HG03103 (cell line): ENCODE measurements at regions not wholly inside any gene's neighbourhood (a gene's known extent, or its start where the extent isn't known, plus 50 kb on each side); places are given as distances from the start of the nearest gene placed in this dataset.
"Not testable (repeated sequence)": the region's sequence is repeated elsewhere in the genome, so short reads cannot be mapped to it uniquely, and the experiment has no call there.

Source experiments
- ATAC-seq: cut with Tn5 transposase; IDR thresholded peaks from one replicate; pipeline ENCODE4 v1.9.1; 2021; ENCODE audit warnings: low read depth; ENCODE audit not compliant: unreplicated experiment

DNA sequence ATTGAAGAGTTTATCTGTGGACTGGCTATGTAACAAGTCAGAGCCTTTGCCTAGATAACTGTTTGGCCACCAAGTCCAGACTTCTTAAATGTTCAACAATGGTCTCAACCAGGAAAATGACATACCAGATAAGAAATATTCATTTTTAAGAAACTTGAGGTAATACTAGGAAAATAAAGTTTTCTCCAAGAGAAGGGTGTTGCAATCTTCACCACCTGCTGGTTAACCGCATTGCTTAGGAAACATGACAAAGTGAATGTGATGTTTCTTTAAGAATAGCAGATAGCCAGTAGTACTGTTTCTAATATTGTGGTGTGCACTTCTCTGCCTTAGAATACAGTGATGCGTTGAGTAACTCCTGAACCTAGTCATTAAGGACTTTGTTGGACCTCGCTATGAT lies 321.5 kb upstream of the CADM2 start:
- ATAC-seq, result no peak

DNA sequence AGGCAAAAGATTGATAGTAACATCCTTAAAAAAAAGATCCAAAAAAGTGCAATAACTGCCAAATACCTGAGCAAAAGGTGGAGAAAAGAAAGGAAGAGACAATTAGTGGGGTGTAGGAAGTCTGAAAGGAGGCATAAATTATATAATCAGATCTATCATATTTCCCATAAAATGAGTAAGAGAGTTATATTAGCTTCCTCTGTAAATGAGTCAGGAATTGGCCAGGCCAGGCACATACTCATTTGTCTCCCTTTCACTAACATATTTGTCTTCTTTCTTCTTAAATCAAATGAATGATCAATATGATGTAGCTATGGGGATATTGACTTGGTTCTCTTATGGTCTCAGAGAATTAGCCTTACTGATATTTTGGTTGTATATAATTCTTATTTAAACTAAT lies 292.3 kb upstream of the CADM2 start:
- ATAC-seq, result no peak

DNA sequence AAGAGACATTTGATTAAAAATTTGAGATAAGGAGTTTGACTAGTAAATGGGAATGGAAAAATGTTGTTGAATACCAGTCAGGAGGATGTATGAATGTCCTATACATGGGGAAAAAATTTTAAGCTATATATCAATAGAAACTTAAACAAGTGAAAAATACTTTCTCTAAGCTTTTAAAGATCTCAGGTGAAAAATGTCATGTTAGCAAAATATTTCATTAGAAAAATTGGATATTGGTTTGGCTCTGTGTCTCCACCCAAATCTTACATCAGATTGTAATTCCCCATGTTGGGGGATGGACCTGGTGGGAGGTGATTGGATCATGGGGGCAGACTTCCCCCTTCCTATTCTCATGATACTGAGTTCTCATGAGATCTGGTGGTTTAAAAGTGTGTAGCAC lies 279.6 kb upstream of the CADM2 start:
- no peak for ATAC-seq

DNA sequence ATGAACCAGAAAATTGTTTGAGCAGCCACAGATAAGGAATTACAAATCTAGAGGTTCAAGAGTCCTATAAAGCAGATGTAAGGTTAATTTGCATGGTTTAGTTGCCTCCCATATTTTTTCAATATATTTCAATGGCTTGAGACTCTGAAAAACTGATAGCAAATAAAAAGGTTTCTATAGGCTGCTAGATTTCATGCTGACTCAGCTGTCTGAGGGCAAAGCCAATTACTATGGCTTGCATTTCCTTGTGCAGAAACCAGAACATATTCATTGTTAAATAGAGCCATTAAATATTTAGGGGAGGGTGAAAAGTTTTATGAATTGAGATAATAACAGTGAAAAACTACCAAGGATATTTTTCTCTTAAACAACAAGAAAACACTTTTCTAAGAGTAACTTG lies 278.1 kb upstream of the CADM2 start:
- ATAC-seq, result no peak

DNA sequence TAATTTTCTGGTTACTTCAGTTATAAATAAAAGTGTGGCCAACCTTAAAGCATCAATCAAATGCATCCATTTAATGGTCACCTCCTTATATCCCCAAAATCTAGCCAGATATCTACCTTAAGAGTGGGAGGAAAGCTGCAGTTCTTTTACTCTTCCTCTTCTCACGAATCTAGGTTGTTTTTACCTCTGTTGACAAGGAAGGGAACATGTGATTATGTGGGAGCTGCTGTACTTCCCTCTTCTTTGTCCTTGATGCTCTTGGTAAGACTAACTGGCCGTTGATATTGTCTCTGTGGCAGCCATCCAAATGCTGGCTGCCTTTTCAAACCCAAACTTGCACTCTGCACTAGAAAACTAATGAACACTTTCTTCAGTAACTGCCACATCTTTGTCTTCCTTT lies 275.3 kb upstream of the CADM2 start:
- no peak for ATAC-seq

DNA sequence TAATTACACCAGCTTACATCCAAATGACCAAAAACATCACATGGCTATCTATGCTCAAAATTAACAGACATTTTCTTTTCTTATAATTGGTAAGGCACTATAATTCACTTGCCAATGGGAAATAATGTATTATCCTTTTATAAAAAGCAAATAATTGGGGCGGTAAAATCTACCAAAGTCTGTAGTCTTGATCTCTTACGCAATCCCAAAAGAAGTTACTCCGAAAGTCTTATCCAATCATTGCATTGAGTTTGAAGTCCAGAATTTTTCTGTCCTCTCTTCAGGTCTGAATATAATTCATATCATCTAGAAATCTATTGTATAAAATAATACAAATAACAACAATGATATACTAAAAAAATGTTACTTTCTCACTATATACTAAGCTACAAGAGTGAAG lies 273.3 kb upstream of the CADM2 start:
- ATAC-seq, result no peak

DNA sequence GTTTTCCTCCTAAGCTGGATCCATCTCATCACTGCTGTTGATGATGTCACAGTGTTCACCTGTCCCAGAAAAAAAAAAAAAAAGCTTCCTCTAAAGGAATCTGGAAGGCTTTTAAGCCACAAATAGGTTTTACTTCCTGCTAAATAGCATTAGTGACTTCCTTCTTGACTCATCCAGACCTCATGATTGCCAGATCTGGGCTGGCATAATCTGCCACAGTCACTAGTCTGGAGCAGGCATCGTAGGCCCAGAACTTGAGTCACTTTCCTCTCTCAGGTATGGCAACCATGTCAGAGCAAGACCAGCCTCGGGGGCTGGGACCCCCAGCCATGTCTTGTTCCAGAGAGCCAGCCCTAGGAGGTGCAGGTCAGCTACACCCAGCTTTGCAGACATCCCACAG lies 266.5 kb upstream of the CADM2 start:
- ATAC-seq, result no peak

DNA sequence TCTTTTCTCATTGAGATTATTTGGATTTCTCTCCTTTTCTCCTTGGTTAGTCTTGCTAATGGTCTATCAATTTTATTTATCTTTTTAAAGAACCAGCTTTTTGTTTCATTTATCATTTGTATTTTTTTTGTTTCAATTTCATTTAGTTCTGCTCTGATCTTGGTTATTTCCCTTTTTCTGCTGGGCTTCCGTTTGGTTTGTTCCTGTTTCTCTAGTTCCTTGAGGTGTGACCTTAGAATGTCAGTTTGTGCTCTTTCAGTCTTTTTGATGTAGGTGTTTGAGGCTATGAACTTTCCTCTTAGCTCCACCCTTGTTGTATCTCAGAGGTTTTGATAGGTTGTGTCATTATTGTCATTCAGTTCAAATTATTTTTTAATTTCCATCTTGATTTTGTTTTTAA lies 248.5 kb upstream of the CADM2 start:
- not testable (repeated sequence) for ATAC-seq

DNA sequence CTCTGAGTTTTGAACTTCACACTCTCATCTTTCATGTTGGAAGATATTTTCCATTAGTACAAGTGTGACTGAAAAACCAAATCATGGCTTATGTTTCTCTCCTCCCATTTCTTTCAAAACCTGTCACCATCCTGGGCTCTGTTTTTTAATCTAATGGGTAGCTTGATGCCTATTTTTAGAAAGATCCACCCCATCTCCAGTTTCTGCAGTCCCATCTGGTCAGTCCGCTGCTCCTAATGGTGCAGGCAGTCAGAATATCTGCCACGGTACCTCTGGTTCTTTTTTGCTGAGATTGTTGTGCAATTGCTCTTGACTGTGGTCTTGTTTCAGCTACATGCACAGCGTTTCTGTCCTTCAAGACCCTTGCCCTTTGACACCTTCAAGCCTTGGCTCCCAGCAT lies 240.9 kb upstream of the CADM2 start:
- ATAC-seq, result no peak

DNA sequence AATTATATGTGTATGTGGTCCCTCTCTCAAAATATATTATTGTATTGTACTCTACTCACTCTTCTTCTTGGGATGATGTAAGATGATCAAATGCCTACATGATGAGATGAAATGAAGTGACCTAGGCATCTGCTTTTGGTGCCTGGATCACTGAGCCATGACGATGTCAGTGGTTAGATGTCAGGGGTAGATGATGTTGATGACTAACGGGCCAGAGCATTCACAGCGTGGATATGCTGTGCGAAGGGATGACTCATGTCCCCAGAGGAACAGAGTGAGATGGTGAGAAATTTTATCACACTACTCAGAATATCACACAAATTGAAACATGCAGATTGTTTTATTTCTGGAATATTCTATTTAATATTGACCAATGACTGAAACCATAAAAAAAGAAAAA lies 233.9 kb upstream of the CADM2 start:
- no peak for ATAC-seq

DNA sequence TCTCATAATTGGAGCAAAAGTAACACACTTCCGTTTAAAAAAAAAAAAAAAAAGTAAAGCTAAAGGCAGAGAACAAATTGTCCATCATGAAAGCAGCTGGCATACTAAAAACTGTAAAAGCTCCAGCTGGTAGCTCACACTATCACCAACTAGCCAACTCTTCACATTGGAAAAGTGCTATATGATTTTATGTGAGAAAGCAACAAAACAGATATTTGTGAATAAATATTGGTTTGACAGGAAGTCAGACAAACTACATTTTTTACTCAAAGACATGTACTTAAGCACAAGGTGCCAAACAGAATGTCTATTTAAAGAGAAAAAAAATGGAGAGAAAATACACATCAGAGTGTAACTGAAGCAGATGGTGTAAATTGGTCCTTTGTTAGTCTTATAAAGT lies 231.2 kb upstream of the CADM2 start:
- ATAC-seq, result no peak

DNA sequence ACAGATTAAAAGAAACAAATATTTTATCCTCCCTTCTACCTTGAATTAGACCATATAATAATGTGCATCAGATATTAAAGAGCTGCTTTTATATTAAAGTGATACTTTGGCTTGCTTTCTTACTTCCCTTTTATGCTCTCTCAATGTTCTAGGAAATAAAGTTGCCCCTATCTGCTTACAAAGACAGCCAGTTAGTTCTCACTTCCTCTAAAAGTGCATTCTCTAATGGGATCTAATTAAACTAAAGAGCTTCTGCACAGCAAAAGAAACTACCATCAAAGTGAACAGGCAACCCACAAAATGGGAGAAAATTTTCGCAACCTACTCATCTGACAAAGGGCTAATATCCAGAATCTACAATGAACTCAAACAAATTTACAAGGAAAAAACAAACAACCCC lies 224.1 kb upstream of the CADM2 start:
- ATAC-seq, result not testable (repeated sequence)

DNA sequence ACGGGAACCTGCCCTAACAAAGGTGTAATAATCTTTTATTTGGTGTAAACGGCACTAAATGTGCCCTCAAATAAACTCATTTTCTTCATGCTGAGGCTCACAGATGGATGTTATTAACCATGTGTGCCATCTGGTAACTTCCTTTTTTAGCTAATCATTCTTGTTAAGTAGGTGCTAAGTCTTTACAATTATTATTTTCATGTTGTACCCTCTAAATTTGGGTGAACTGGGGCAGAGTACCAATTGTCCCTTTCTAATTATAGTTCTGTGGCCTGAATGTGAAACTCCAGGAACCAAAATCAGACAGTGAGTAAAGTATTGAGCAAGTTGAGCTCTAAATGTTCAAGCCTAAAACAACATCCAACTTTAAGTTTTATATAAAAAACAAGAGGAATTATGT lies 220.7 kb upstream of the CADM2 start:
- no peak for ATAC-seq

DNA sequence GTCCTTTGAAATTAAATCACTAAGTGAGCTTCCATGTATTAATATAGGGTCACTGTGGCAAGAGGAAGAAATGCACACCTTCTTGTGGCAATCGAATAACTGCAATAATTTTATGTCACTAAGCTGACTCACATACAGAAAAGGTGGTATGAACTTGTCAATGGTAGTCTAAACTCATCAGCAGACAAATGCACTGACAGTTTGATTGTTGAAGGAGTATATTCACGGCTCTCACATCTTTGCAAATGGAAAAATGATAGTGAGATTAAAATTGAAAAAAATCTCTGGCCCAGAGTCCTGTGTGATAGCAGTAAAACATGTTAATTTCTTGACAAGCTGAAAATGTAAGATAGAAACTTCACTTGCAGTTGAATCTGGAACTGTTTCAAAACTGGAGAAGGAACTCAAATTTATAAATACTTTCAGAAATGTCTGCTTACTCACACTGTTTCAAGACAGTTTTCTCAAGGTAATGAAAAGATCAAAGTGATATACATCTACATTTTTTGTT lies 215.8 kb upstream of the CADM2 start:
- no peak for ATAC-seq

DNA sequence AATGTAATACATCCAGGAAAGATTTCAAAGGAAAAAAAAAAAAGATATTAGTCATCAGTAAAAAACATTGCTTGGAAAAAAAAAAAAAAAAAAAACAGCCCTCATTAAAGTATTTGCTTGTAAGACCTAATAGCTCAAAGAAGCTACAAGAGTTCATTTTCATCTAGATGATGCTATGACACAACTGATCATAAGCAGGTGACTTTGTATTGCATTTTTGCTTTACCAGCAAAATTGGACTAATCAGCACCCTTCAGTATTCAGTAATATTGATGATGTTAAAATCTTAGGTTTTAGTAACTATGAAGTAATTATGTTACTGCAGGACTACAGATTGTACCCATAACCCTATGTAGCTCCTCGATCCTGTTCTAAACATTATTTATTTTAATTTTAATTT lies 214.7 kb upstream of the CADM2 start:
- no peak for ATAC-seq

DNA sequence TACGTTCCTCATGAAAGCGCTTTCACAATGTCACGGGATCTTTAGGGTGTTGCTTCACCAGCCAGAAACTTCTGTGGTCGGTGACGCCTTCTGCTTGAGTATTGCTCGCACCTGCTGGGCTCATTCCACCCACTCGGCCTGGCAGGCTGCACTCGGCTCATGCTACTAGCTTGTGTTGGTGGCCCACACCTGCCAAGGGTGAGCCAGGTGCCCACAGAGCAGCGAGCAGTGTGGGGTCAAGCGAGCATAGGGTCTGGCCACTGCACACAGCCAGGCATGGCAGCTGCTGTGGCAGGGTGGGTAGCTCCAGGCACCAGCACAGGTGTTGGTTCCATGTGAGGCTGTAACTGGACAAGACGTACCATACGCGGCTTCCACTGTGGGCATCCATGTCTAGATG lies 202.9 kb upstream of the CADM2 start:
- ATAC-seq, result no peak

DNA sequence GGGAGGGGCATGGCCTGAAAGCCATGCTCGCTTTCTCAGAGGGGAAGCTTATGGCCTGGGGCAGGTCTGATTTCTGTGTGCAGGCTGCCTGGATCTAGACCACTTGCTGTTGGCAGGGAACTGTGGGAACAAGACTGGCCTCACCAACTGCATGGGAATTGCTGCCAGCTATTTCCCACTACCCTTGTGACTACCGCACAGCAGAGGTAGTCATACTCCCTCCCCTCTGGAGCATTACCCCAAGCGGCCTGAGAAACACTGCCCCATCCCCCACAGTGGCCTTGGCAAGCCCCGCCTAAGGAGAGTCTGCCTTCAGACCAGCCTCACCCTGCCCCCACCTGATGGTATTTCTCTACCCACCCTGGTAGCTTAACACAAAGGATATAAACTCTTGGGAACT lies 199.4 kb upstream of the CADM2 start:
- ATAC-seq, result no peak

DNA sequence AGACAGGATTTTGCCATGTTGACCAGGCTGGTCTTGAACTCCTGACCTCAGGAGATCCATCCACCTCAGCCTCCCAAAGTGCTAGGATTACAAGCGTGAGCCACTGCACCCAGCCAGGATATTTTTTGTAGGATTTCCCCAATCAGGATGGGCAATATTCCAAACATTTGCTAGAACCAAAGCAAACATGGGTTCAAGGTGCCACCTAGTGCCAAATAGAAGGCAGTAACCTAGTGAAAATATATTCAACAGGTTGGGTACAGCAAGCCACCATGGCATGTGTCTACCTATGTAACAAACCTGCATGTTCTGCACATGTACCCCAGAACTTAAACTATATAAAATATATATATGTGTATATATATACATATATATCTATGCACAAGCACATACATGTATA lies 185.9 kb upstream of the CADM2 start:
- no peak for ATAC-seq

DNA sequence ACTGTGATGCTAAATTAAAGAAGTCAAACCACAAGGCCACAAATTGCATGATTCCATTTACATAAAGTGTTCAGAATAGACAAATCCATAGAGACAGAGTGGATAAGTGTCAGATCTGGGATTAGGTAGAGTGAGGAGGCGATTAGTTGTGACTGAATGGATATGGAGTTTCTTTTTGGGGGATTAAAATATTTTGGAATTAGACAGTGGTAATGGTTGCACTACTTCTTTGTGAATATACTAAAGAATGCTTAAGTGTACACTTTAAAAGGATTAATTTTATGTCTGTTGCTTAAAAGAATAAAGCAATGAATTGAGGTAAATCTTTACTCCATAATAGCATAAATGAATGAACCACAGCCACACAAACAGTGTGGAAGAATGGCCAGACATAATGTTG lies 175.5 kb upstream of the CADM2 start:
- no peak for ATAC-seq

DNA sequence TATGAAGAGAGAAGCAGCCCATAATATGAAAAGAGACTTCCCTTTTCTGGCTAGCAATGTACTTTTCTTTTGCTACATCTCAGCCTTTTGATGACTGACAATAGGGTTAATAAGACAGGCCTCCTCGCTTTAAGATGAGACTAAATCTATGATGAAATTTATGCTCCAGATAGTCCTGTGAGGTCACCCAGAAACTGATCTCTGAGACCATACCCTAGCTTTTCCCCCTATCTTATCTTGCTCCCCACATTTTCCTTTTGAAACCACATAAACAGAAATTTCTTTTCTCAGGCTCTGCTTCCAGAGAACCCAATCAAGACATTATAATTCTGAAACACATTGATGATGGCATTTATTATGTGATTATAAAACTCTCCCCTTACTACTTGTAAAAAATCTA lies 168.8 kb upstream of the CADM2 start:
- ATAC-seq, result no peak

DNA sequence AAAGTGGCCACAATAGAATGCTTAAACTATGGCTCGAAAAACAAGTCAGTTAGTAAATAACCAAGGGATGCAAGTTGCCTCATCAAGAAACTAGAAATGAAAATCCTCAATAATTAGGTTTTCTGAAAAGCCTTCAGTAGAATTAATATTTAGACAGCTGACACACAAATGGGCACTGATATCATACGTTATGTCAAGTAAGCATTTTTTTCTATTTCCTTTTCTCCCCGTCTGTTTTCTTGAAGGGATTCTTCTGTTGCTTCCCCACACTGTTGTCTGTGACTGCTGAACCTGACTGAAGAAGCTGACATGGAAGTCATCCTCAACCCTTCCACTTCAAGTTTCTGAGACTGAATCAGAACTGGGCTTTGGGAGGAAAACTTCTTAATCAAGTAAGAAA lies 151.8 kb upstream of the CADM2 start:
- ATAC-seq, result no peak

DNA sequence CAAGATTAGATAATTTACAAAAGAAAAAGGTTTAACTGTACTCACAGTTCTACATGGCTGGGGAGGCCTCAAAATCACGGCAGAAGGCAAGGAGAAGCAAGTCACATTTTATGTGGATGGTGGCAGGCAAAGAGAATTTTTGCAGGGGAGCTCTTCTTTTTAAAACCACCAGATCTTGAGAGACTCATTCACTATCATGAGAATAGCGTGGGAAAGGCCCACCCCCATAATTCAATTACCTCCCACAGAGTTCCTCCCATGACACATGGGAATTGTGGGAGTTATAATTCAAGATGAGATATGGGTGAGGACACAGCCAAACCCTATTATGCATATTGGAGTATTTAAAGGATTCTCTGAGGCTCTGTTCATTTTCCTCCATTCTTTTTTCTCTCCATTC lies 138.7 kb upstream of the CADM2 start:
- ATAC-seq, result no peak

DNA sequence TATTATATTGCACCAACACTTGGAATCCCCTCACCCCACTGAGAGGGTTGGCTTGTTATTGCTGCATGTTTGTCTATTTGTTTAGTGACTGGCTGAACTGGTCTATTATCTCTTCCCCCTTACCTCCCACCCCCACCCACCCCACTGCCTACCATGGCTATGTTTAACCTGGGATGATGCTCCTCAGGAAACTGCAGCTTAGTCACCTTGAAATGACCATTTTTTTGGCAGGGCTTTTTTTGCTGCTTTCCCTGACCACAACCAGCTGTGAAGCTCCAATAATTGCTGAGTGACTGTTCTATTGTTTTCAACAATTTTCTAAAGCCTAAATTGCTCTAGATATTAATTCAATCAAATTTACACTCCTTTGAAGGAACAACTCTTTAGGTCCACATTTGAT lies 137.9 kb upstream of the CADM2 start:
- no peak for ATAC-seq

DNA sequence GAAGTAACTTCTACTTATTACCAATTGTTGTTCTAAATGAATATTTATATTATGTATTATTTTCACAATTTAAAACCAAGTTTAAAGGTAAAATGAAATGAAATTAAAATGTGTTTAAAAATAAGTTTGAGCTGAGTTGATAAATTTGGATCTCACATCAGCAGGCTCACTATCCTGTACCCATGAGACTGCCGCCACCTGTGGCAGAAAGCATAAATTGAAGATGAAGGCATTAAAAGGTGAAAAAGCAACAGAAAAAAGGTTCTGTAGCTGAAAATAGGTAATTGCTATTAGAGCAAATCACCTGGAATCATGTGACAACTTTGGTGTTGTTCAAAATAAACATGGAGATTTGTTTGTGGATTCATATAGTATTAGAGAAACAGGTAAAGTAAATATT lies 133.0 kb upstream of the CADM2 start:
- no peak for ATAC-seq
